H1 (cell line): ENCODE measurements at regions not wholly inside any gene's neighbourhood (a gene's known extent, or its start where the extent isn't known, plus 50 kb on each side); places are given as distances from the start of the nearest gene placed in this dataset.

Experiments used
- CTCF ChIA-PET: fragments of 300-600 bp; sonication (Branson Sonifier 250); formaldehyde crosslinking; loops from one replicate; lab custom pipeline; 2021; ENCODE audit not compliant: partially characterized antibody; lab: Charles Lee
- POLR2A ChIA-PET: fragments of 300-600 bp; sonication (Branson Sonifier 250); formaldehyde crosslinking; loops from one replicate; lab custom pipeline; 2021; ENCODE audit warnings: inconsistent platforms; ENCODE audit not compliant: partially characterized antibody; lab: Charles Lee
- DNase-seq, 2 experiments: peaks; one replicate each; pipeline versions ENCODE4 v3.0.0 to v3.0.0-alpha.2; 2010 to 2022; ENCODE audit warnings: low spot score in 2 of 2, low read depth in 1 of 2, mixed read lengths in 1 of 2
- FAIRE-seq: peaks from 2 replicates; lab custom pipeline; 2011; peaks lifted over from hg19 to GRCh38; lab: Jason Lieb, UNC
- H2AFZ ChIP-seq: 2 replicates; pipeline ENCODE4 v1.8.1; 2012; ENCODE audit warnings: low read length, inconsistent platforms
- H2AK5ac ChIP-seq: 2 replicates; pipeline ENCODE4 v1.6.1; 2013; ENCODE audit warnings: low read depth, low read length
- H2BK120ac ChIP-seq: replicated peaks from 2 replicates; pipeline ENCODE3; 2013; ENCODE audit warnings: low read depth, low read length, inconsistent platforms
- H2BK12ac ChIP-seq: 2 replicates; pipeline ENCODE4 v1.6.1; 2013; ENCODE audit warnings: low read depth, low read length
- H2BK15ac ChIP-seq: 2 replicates; pipeline ENCODE4 v1.6.1; 2013; ENCODE audit warnings: low read length
- H2BK20ac ChIP-seq: 2 replicates; pipeline ENCODE4 v1.6.1; 2013; ENCODE audit warnings: low read length
- H2BK5ac ChIP-seq: 2 replicates; pipeline ENCODE4 v1.6.1; 2013; ENCODE audit warnings: low read depth, low read length
- H3K14ac ChIP-seq: 2 replicates; pipeline ENCODE4 v1.6.1; 2013; ENCODE audit warnings: inconsistent platforms; ENCODE audit not compliant: insufficient read length
- H3K18ac ChIP-seq: 2 replicates; pipeline ENCODE4 v1.6.1; 2013; ENCODE audit warnings: low read length; ENCODE audit errors: extremely low read depth
- H3K23ac ChIP-seq: 2 replicates; pipeline ENCODE4 v1.6.1; 2013; ENCODE audit warnings: inconsistent platforms; ENCODE audit not compliant: insufficient read length
- H3K23me2 ChIP-seq: 2 replicates; pipeline ENCODE4 v1.6.1; 2013; ENCODE audit warnings: low read depth, low read length
- H3K27ac ChIP-seq: 2 replicates; pipeline ENCODE4 v1.6.1; 2011; ENCODE audit warnings: low read depth, low read length, inconsistent platforms
- H3K27me3 ChIP-seq, 4 experiments: replicated peaks in 1 of 4; 1 replicate in 1 of 4; 2 replicates in 3 of 4; pipeline versions ENCODE4 v1.6.1 to v1.8.1; 2011 to 2013; ENCODE audit warnings: low read length in 3 of 4, mild to moderate bottlenecking in 3 of 4, inconsistent platforms in 2 of 4, mixed read lengths in 2 of 4, moderate library complexity in 1 of 4; ENCODE audit not compliant: control insufficient read depth in 3 of 4, insufficient read depth in 3 of 4; ENCODE audit errors: extremely low read depth in 1 of 4
- H3K36me3 ChIP-seq, 4 experiments: 2 replicates each; pipeline versions ENCODE4 v1.6.1 to v1.8.1; 2011 to 2013; ENCODE audit warnings: mild to moderate bottlenecking in 4 of 4, low read length in 3 of 4, moderate library complexity in 2 of 4, control low read depth in 1 of 4, inconsistent platforms in 1 of 4; ENCODE audit not compliant: insufficient read depth in 4 of 4, control insufficient read depth in 2 of 4
- H3K4ac ChIP-seq: replicated peaks from 2 replicates; pipeline ENCODE3; 2013; ENCODE audit warnings: low read length, low read depth, mixed read lengths, inconsistent platforms; ENCODE audit not compliant: insufficient read length
- H3K4me1 ChIP-seq, 4 experiments: replicated peaks in 1 of 4; 1 replicate in 1 of 4; 2 replicates in 3 of 4; pipeline versions ENCODE4 v1.6.1 to v1.8.1; 2011 to 2013; ENCODE audit warnings: low read length in 3 of 4, inconsistent platforms in 2 of 4, mixed read lengths in 1 of 4; ENCODE audit not compliant: insufficient read depth in 4 of 4, control insufficient read depth in 3 of 4
- H3K4me2 ChIP-seq, 2 experiments: 2 replicates each; pipeline versions ENCODE4 v1.6.1 to v1.8.1; 2011 to 2013; ENCODE audit warnings: low read depth in 2 of 2, low read length in 2 of 2, control low read depth in 1 of 2, inconsistent platforms in 1 of 2, mild to moderate bottlenecking in 1 of 2; ENCODE audit not compliant: insufficient read depth in 1 of 2
- H3K4me3 ChIP-seq, 4 experiments: fragments of 200-600, 300-600 bp in 1 of 4; sonication (generic), shearing (Covaris generic), sonication (Bioruptor Twin) in 1 of 4; 2 replicates each; pipeline versions ENCODE4 v1.5.1 to v1.8.1; 2011 to 2016; ENCODE audit warnings: low read length in 4 of 4, low read depth in 3 of 4, control low read depth in 2 of 4, inconsistent platforms in 2 of 4, mild to moderate bottlenecking in 2 of 4, mixed read lengths in 1 of 4, moderate library complexity in 1 of 4; ENCODE audit not compliant: insufficient read depth in 2 of 4; ENCODE audit errors: extremely low read depth in 1 of 4
- H3K56ac ChIP-seq: replicated peaks from 2 replicates; pipeline ENCODE3; 2013; ENCODE audit warnings: low read depth, mild to moderate bottlenecking, mixed read lengths, low read length, inconsistent platforms; ENCODE audit not compliant: insufficient read length
- H3K79me1 ChIP-seq: 2 replicates; pipeline ENCODE4 v1.6.1; 2013; ENCODE audit warnings: low read depth, low read length, control low read depth
- H3K79me2 ChIP-seq, 2 experiments: 2 replicates each; pipeline versions ENCODE4 v1.6.1 to v1.8.1; 2012 to 2013; ENCODE audit warnings: low read length in 2 of 2, mild to moderate bottlenecking in 2 of 2, inconsistent platforms in 1 of 2; ENCODE audit not compliant: insufficient read depth in 2 of 2, control insufficient read depth in 1 of 2
- H3K9ac ChIP-seq, 4 experiments: replicated peaks in 1 of 4; 1 replicate in 1 of 4; 2 replicates in 3 of 4; pipeline versions ENCODE4 v1.6.1 to v1.8.1; 2011 to 2013; ENCODE audit warnings: low read depth in 3 of 4, low read length in 3 of 4, control low read depth in 2 of 4, mild to moderate bottlenecking in 2 of 4, moderate library complexity in 2 of 4, inconsistent platforms in 1 of 4; ENCODE audit errors: extremely low read depth in 1 of 4
- H3K9me3 ChIP-seq, 2 experiments: 2 replicates each; pipeline versions ENCODE4 v1.6.1 to v1.8.1; 2012 to 2013; ENCODE audit warnings: mild to moderate bottlenecking in 2 of 2, moderate library complexity in 2 of 2, control low read depth in 1 of 2, inconsistent platforms in 1 of 2, low read depth in 1 of 2, low read length in 1 of 2, mixed read lengths in 1 of 2; ENCODE audit not compliant: insufficient read depth in 2 of 2
- H4K20me1 ChIP-seq, 2 experiments: replicated peaks in 1 of 2; 2 replicates each; pipeline versions ENCODE3 to v1.8.1; 2011 to 2013; ENCODE audit warnings: inconsistent platforms in 2 of 2, low read length in 2 of 2, mild to moderate bottlenecking in 1 of 2; ENCODE audit not compliant: insufficient read depth in 2 of 2, control insufficient read depth in 1 of 2
- H4K5ac ChIP-seq: 2 replicates; pipeline ENCODE4 v1.6.1; 2013; ENCODE audit warnings: low read length, low read depth, mixed read lengths, inconsistent platforms; ENCODE audit not compliant: insufficient read length
- H4K8ac ChIP-seq: 2 replicates; pipeline ENCODE4 v1.8.0; 2013; ENCODE audit warnings: mild to moderate bottlenecking, moderate library complexity, low read length, inconsistent platforms; ENCODE audit not compliant: insufficient read depth; ENCODE audit errors: extremely low read depth
- H4K91ac ChIP-seq: replicated peaks from 2 replicates; pipeline ENCODE3; 2013; ENCODE audit warnings: low read length, mixed read lengths, inconsistent platforms; ENCODE audit not compliant: insufficient read length
- CHD1 ChIP-seq: IDR thresholded peaks from 2 replicates; pipeline ENCODE4 v1.6.1; 2012; ENCODE audit warnings: low read depth, low read length, improper control_type of control experiment
- SAP30 ChIP-seq: fragments of 300-600 bp; sonication (generic); IDR thresholded peaks from 2 replicates; pipeline ENCODE4 v1.7.1; 2012; ENCODE audit warnings: low read length, moderate library complexity, mild to moderate bottlenecking, inconsistent platforms; ENCODE audit not compliant: insufficient read depth, insufficient replicate concordance
- SIX5 ChIP-seq: IDR thresholded peaks from 2 replicates; pipeline ENCODE4 v1.6.1; 2011; ENCODE audit warnings: mild to moderate bottlenecking, low read depth, low read length
- ZNF274 ChIP-seq: IDR thresholded peaks from 2 replicates; pipeline ENCODE4 v1.7.0; 2012; ENCODE audit warnings: low read length, borderline replicate concordance; ENCODE audit errors: extremely low read depth
- WGBS, 2 experiments: shearing (Covaris generic) in 1 of 2; methylation state at CpG; one replicate each; pipeline versions ENCODE4 v1.1.6 to v1.1.7; 2013 to 2015; ENCODE audit warnings: low lambda C conversion rate in 2 of 2, mixed read lengths in 2 of 2, inconsistent platforms in 1 of 2, low coverage in 1 of 2, missing lambda C conversion rate in 1 of 2; ENCODE audit not compliant: insufficient replicate concordance in 2 of 2, insufficient coverage in 1 of 2, insufficient read length in 1 of 2; ENCODE audit errors: extremely low coverage in 1 of 2, missing lambda C conversion rate in 1 of 2; 5-methylcytosine and 5-hydroxymethylcytosine counted together
- TF ChIP-seq, protein P1 (sequence below): IDR thresholded peaks from 2 replicates; pipeline ENCODE4 v1.6.1; 2012; ENCODE audit warnings: low read length, inconsistent platforms

DNA sequence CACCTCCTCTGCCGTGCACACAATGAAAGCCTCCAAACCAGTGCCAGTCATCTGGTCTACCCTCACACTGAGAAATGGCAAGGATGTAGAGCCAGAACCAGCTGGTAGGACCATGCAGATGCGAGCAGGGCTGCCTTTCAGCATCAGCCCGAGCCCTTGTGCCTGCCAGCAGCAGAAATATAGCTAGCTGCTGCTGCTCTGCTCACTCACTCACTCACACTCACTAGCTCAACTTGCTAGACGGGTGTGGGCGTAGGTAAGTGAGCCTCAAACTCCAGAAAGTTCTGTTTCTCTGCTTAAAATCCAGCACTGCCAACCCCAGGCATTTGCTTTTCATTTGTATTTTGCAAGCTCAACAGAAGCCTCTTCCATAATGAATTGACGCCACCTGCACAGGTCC is 114.0 kb downstream of the DRD1 start:
- Histone ChIP-seq H2BK5ac (no peak overlapping the region), H3K9me3 (no peaks in the 10 kb centered on the region), H4K20me1 (no peaks in the 10 kb centered on the region), H3K36me3 (no peaks in the 10 kb centered on the region), H3K27ac (no peak overlapping the region), H2BK20ac (no peak overlapping the region), H3K23me2 (no peaks in the 10 kb centered on the region), H2BK15ac (no peak overlapping the region), H3K4me3 (no peak overlapping the region), H3K18ac (no peak overlapping the region), H3K9ac (no peak overlapping the region), H4K8ac (no peak overlapping the region), H2AFZ (no peak overlapping the region), H3K27me3 (no peaks in the 10 kb centered on the region), H3K23ac (no peak overlapping the region), H2BK12ac (no peak overlapping the region), H3K4me1 (peaks cover 0 to 2% (median 0%) of the 10 kb centered on the region in 4 experiments; a peak in 2 of 7 replicates), H4K91ac (no peak overlapping the region), H3K14ac (no peak overlapping the region), H3K56ac (no peak overlapping the region), H3K4me2 (no peak overlapping the region), H3K4ac (no peak overlapping the region), H3K79me1 (no peaks in the 10 kb centered on the region), H4K5ac (no peak overlapping the region), H2AK5ac (no peak overlapping the region), H2BK120ac (no peak overlapping the region), H3K79me2 (no peaks in the 10 kb centered on the region)
- DNase-seq = no peak
- no peak for FAIRE-seq
- POLR2A ChIA-PET = no interaction called here
- TF ChIP-seq ZNF274 (no peak), SAP30 (no peak), CHD1 (no peak), SIX5 (no peak)
- TF ChIP-seq, protein P1, sequence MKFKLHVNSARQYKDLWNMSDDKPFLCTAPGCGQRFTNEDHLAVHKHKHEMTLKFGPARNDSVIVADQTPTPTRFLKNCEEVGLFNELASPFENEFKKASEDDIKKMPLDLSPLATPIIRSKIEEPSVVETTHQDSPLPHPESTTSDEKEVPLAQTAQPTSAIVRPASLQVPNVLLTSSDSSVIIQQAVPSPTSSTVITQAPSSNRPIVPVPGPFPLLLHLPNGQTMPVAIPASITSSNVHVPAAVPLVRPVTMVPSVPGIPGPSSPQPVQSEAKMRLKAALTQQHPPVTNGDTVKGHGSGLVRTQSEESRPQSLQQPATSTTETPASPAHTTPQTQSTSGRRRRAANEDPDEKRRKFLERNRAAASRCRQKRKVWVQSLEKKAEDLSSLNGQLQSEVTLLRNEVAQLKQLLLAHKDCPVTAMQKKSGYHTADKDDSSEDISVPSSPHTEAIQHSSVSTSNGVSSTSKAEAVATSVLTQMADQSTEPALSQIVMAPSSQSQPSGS = no peak
- 92% methylated on average over 6 of the region's 6 CpGs; no CpG with 5 or more reads in 1 of the 2 experiments for WGBS, 2 experiments
- CTCF ChIA-PET = interaction anchor here (0.6 to 1.0 kb wide), 2 partner anchors 16 to 87 kb away, joined by 3 read pairs; no protein-coding TSS in a partner anchor
